ENCODE measurements at regions not wholly inside any gene's neighbourhood (a gene's known extent, or its start where the extent isn't known, plus 50 kb on each side); places are given as distances from the start of the nearest gene placed in this dataset.

DNA sequence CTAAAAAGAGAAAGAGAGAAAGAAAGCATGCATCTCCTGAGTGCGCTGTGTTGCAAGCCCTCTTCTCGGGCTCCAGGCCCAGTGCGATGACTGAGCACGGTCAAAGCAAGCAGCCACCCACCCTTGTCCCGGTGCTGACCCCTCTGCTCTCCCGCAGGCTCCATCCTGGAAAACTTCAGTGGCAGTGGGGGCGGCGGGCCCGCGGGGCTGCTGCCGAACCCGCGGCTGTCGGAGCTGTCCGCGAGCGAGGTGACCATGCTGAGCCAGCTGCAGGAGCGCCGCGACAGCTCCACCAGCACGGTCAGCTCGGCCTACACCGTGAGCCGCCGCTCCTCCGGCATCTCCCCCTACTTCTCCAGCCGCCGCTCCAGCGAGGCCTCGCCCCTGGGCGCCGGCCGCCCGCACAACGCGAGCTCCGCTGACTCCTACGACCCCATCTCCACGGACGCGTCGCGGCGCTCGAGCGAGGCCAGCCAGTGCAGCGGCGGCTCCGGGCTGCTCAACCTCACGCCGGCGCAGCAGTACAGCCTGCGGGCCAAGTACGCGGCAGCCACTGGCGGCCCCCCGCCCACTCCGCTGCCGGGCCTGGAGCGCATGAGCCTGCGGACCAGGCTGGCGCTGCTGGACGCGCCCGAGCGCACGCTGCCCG lies 252.5 kb downstream of the GLI2 start:
- DNase-seq (ENCODE audit: low read depth), result no peak
- TF ChIP-seq, protein P1, sequence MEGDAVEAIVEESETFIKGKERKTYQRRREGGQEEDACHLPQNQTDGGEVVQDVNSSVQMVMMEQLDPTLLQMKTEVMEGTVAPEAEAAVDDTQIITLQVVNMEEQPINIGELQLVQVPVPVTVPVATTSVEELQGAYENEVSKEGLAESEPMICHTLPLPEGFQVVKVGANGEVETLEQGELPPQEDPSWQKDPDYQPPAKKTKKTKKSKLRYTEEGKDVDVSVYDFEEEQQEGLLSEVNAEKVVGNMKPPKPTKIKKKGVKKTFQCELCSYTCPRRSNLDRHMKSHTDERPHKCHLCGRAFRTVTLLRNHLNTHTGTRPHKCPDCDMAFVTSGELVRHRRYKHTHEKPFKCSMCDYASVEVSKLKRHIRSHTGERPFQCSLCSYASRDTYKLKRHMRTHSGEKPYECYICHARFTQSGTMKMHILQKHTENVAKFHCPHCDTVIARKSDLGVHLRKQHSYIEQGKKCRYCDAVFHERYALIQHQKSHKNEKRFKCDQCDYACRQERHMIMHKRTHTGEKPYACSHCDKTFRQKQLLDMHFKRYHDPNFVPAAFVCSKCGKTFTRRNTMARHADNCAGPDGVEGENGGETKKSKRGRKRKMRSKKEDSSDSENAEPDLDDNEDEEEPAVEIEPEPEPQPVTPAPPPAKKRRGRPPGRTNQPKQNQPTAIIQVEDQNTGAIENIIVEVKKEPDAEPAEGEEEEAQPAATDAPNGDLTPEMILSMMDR (IDR thresholded peaks at IDR 0.05; ENCODE audit: insufficient read depth, low read depth, low read length, missing control alignments), result no peak
- no peak overlapping the region for H3K4me3 ChIP-seq (ENCODE audit: low read depth, low read length)

DNA sequence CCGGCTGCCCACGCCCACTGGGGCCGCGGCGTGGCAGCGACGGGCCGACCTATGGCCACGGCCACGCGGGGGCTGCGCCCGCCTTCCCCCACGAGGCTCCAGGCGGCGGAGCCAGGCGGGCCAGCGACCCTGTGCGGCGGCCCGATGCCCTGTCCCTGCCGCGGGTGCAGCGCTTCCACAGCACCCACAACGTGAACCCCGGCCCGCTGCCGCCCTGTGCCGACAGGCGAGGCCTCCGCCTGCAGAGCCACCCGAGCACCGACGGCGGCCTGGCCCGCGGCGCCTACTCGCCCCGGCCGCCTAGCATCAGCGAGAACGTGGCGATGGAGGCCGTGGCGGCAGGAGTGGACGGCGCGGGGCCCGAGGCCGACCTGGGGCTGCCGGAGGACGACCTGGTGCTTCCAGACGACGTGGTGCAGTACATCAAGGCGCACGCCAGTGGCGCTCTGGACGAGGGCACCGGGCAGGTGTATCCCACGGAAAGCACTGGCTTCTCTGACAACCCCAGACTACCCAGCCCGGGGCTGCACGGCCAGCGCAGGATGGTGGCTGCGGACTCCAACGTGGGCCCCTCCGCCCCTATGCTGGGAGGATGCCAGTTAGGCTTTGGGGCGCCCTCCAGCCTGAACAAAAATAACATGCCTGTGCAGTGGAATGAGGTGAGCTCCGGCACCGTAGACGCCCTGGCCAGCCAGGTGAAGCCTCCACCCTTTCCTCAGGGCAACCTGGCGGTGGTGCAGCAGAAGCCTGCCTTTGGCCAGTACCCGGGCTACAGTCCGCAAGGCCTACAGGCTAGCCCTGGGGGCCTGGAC lies 253.2 kb downstream of the GLI2 start:
- no peak overlapping the region for H3K4me3 ChIP-seq (ENCODE audit: low read depth, low read length)
- TF ChIP-seq, protein P1 (IDR thresholded peaks at IDR 0.05; ENCODE audit: insufficient read depth, low read depth, low read length, missing control alignments), result no peak
- no peak for DNase-seq (ENCODE audit: low read depth)

DNA sequence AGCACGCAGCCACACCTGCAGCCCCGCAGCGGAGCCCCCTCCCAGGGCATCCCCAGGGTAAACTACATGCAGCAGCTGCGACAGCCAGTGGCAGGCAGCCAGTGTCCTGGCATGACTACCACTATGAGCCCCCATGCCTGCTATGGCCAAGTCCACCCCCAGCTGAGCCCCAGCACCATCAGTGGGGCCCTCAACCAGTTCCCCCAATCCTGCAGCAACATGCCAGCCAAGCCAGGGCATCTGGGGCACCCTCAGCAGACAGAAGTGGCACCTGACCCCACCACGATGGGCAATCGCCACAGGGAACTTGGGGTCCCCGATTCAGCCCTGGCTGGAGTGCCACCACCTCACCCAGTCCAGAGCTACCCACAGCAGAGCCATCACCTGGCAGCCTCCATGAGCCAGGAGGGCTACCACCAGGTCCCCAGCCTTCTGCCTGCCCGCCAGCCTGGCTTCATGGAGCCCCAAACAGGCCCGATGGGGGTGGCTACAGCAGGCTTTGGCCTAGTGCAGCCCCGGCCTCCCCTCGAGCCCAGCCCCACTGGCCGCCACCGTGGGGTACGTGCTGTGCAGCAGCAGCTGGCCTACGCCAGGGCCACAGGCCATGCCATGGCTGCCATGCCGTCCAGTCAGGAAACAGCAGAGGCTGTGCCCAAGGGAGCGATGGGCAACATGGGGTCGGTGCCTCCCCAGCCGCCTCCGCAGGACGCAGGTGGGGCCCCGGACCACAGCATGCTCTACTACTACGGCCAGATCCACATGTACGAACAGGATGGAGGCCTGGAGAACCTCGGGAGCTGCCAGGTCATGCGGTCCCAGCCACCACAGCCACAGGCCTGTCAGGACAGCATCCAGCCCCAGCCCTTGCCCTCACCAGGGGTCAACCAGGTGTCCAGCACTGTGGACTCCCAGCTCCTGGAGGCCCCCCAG lies 254.1 kb downstream of the GLI2 start:
- DNase-seq (ENCODE audit: low read depth), result no peak
- H3K4me3 ChIP-seq (ENCODE audit: low read depth, low read length), result no peak overlapping the region
- TF ChIP-seq, protein P1 (IDR thresholded peaks at IDR 0.05; ENCODE audit: insufficient read depth, low read depth, low read length, missing control alignments), result no peak

DNA sequence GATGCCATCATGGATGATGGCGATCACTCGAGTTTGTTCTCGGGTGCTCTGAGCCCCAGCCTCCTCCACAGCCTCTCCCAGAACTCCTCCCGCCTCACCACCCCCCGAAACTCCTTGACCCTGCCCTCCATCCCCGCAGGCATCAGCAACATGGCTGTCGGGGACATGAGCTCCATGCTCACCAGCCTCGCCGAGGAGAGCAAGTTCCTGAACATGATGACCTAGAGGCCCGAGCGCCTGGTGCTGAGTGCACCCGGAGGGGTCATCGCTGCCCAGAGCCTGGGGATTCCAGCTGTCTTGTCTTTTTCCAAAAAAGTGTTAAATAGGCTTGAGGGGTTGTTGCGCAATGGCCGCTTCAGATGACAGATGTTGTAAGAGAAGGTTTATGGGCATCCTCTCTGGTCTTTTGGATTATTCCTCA lies 254.8 kb downstream of the GLI2 start:
- H3K4me3 ChIP-seq (ENCODE audit: low read depth, low read length), result no peak overlapping the region
- TF ChIP-seq, protein P1 (IDR thresholded peaks at IDR 0.05; ENCODE audit: insufficient read depth, low read depth, low read length, missing control alignments), result no peak
- no peak for DNase-seq (ENCODE audit: low read depth)

DNA sequence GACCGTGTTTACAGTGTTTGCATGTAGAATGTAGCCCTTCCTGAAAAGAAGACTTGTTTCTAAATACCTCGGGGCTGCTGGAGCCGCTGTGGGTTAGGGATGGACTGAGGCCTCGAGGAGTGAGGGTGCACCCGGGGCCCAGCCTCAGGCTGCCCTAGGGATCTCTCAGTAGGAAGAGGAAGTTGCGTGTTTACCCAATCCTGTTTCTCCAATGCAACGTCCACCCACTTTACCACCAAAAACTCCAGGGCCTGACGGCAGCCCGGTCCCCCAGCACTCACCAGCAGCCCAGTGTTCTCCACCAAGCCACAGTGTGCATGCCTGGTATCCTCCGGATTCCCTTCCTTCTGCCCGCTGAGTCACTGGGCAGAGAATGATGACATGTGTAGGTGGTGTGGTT lies 255.8 kb downstream of the GLI2 start:
- TF ChIP-seq, protein P1 (IDR thresholded peaks at IDR 0.05; ENCODE audit: insufficient read depth, low read depth, low read length, missing control alignments), result no peak
- no peak overlapping the region for H3K4me3 ChIP-seq (ENCODE audit: low read depth, low read length)
- DNase-seq (ENCODE audit: low read depth), result no peak

DNA sequence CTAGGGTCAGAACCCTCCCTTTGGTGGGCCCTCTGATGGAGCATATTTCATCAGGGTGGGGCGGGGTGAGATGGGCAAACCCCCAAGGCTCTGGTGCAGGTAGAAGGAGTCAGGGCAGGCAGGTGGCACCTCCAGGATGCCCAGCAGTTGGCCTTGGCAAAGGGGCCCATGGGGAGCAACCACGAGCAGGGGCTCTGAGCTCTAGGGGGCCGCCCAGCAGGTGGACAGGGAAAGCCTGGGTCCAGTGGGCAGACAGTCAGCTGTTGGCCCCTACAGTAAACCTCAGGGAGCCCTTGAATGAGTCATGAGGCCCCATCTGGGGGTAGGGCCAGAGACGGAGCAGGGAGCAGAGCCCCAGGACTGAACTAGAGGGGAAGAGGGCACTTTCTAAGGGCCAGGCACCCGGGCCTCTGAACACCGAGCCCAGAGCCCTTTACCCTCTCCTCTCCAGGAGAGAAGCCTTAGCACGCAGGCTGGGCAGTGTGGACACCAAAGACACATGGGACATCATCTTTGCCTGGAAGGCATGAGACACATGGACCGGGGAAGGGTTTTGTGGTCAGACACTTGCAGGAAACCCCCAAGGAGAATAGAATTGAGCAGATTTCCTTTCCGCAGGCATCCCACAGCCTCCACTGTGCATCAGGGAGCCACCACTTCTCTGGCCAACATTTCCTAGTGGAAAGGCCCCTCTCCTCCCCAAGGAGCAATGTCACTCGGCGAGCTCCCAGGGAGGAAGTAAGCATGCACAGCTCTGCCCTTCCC lies 257.3 kb downstream of the GLI2 start:
- TF ChIP-seq, protein P1 (IDR thresholded peaks at IDR 0.05; ENCODE audit: insufficient read depth, low read depth, low read length, missing control alignments), result no peak
- DNase-seq (ENCODE audit: low read depth), result no peak
- no peak overlapping the region for H3K4me3 ChIP-seq (ENCODE audit: low read depth, low read length)
